K562 (cell line): ENCODE measurements at regions not wholly inside any gene's neighbourhood (a gene's known extent, or its start where the extent isn't known, plus 50 kb on each side); places are given as distances from the start of the nearest gene placed in this dataset.

Experiments
- CREM ChIP-seq: IDR thresholded peaks from 2 replicates; pipeline ENCODE4 v1.6.1; 2014; ENCODE audit warnings: antibody characterized with exemption, low read depth
- CTBP1 ChIP-seq: fragments of 450-650 bp; IDR thresholded peaks from 2 replicates; pipeline ENCODE4 v1.6.1; 2016; ENCODE audit warnings: borderline replicate concordance
- CXXC5 ChIP-seq: fragments of 250-450 bp; sonication (Bioruptor Pico); IDR thresholded peaks from 2 replicates; pipeline ENCODE4 v1.8.0; 2022; ENCODE audit warnings: inconsistent platforms, mild to moderate bottlenecking, moderate library complexity
- E2F3 ChIP-seq: fragments of 250-450 bp; sonication (Bioruptor Pico); IDR thresholded peaks from 2 replicates; pipeline ENCODE4 v1.4.0; 2020; ENCODE audit warnings: mild to moderate bottlenecking
- ETS2 ChIP-seq: IDR thresholded peaks from 2 replicates; pipeline ENCODE4 v1.6.1; 2016; ENCODE audit warnings: borderline replicate concordance, missing genetic modification characterization, mild to moderate bottlenecking, moderate library complexity, missing compliant biosample characterization; ENCODE audit not compliant: poor library complexity, severe bottlenecking
- FOSL1 ChIP-seq: fragments of 200-800 bp; sonication (Bioruptor generic); conservative IDR thresholded peaks from 2 replicates; pipeline ENCODE4 v1.6.1; 2016; ENCODE audit warnings: missing genetic modification characterization, missing compliant biosample characterization
- JUN ChIP-seq, 2 experiments: sonication (generic) in 1 of 2; formaldehyde crosslinking in 1 of 2; IDR thresholded peaks; 2 replicates each; pipeline versions ENCODE4 v1.6.1 to v1.8.0; 2012 to 2022; ENCODE audit warnings: borderline replicate concordance in 2 of 2, mild to moderate bottlenecking in 2 of 2, improper control_type of control experiment in 1 of 2, low read depth in 1 of 2, low read length in 1 of 2, missing genetic modification reagents in 1 of 2
- JUND ChIP-seq, 2 experiments: IDR thresholded peaks; 2 replicates in 1 of 2; 3 replicates in 1 of 2; pipeline ENCODE4 v1.6.1; 2011; ENCODE audit warnings: borderline replicate concordance in 2 of 2, low read depth in 2 of 2, low read length in 2 of 2, improper control_type of control experiment in 1 of 2, missing biosample characterization in 1 of 2, missing genetic modification characterization in 1 of 2, missing genetic modification reagents in 1 of 2
- LEF1 ChIP-seq: fragments of 450-650 bp; IDR thresholded peaks from 2 replicates; pipeline ENCODE4 v1.6.1; 2016; ENCODE audit warnings: mild to moderate bottlenecking
- MECOM ChIP-seq: fragments of 250-450 bp; sonication (Bioruptor Pico); IDR thresholded peaks from 2 replicates; pipeline ENCODE4 v1.8.0; 2022; ENCODE audit warnings: inconsistent platforms
- NEUROD1 ChIP-seq: fragments of 150-350 bp; IDR thresholded peaks from 2 replicates; pipeline ENCODE4 v1.6.1; 2014; ENCODE audit warnings: borderline replicate concordance, low read length, low read depth; ENCODE audit not compliant: partially characterized antibody
- PML ChIP-seq: IDR thresholded peaks from 2 replicates; pipeline ENCODE4 v1.6.1; 2012; ENCODE audit warnings: low read length, inconsistent platforms
- RCOR1 ChIP-seq, 2 experiments: IDR thresholded peaks; 2 replicates each; pipeline ENCODE4 v1.6.1; 2012; ENCODE audit warnings: low read depth in 2 of 2, low read length in 2 of 2, borderline replicate concordance in 1 of 2, improper control_type of control experiment in 1 of 2
- SMAD4 ChIP-seq: fragments of 250-450 bp; sonication (Bioruptor Pico); conservative IDR thresholded peaks from 2 replicates; pipeline ENCODE4 v1.8.0; 2021; ENCODE audit warnings: inconsistent platforms, mild to moderate bottlenecking, moderate library complexity
- SMARCC2 ChIP-seq: fragments of 450-650 bp; IDR thresholded peaks from 2 replicates; pipeline ENCODE4 v1.6.1; 2017; ENCODE audit warnings: antibody characterized with exemption, moderate library complexity, mild to moderate bottlenecking, low read depth
- SMARCE1 ChIP-seq: fragments of 450-650 bp; IDR thresholded peaks from 2 replicates; pipeline ENCODE4 v1.7.1; 2016; ENCODE audit warnings: mild to moderate bottlenecking
- SOX6 ChIP-seq: fragments of 450-650 bp; IDR thresholded peaks from 2 replicates; pipeline ENCODE4 v1.6.1; 2014; ENCODE audit warnings: mild to moderate bottlenecking
- ZEB2 ChIP-seq: fragments of 450-650 bp; IDR thresholded peaks from 2 replicates; pipeline ENCODE4 v1.6.1; 2016
- ZNF24 ChIP-seq: fragments of 450-650 bp; IDR thresholded peaks from 2 replicates; pipeline ENCODE4 v1.6.1; 2016
- ZNF589 ChIP-seq: fragments of 200-800 bp; sonication (Bioruptor generic); IDR thresholded peaks from 2 replicates; pipeline ENCODE4 v1.6.1; 2016; ENCODE audit warnings: low read depth, missing genetic modification characterization, missing compliant biosample characterization
- ZNF830 ChIP-seq: fragments of 250-450 bp; sonication (Bioruptor Pico); IDR thresholded peaks from 2 replicates; pipeline ENCODE4 v1.5.0; 2021; ENCODE audit warnings: mild to moderate bottlenecking
- TF ChIP-seq, protein P1 (sequence below), 2 experiments: fragments of 450-650 bp in 1 of 2; sonication (generic) in 1 of 2; formaldehyde crosslinking in 1 of 2; IDR thresholded peaks in 1 of 2; conservative IDR thresholded peaks in 1 of 2; 2 replicates each; pipeline versions ENCODE4 v1.6.1 to v1.8.1; 2016 to 2023; ENCODE audit warnings: mild to moderate bottlenecking in 2 of 2, moderate library complexity in 2 of 2, inconsistent platforms in 1 of 2, missing genetic modification reagents in 1 of 2
- TF ChIP-seq, protein P2 (sequence below): sonication (generic); IDR thresholded peaks from 2 replicates; pipeline ENCODE4 v1.6.1; 2016
- TF ChIP-seq, protein P3 (sequence below): fragments of 450-650 bp; formaldehyde crosslinking; IDR thresholded peaks from 2 replicates; pipeline ENCODE4 v1.4.0; 2020; ENCODE audit warnings: mild to moderate bottlenecking, moderate library complexity

DNA sequence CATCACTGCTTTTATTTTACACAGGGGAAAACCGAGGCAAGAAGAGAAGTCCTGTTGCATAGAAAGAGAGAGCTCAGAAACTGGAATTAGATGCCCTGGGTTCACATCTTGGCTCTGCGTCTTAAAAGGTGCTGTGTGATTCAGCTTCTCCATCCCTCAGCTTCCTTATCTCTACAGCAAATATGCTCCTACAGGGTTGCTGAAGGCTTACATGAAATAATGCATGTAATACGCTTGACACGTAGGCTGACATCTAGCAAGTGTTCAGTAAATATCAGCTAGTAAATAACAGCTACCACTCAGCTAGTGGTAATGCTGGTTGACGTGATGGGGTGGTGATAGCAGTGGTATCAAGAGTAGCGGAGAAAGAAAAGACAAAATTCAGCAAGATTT lies 77.1 kb upstream of the CD55 start (continued):
- TF ChIP-seq CREM (0 out of 2 replicates have a peak, but pooled peaks have one; percentile 26), CXXC5 (peak; percentile 67), LEF1 (peak; percentile 40; the same call in 1 of the 2 replicates), SMAD4 (CRISPR knock-in tag) (0 out of 2 replicates have a peak, but pooled peaks have one; percentile 23), PML (0 out of 2 replicates have a peak, but pooled peaks have one; percentile 22), MECOM (CRISPR knock-in tag) (0 out of 2 replicates have a peak, but pooled peaks have one; percentile 48), FOSL1 (tag) (peak; percentile 91), NEUROD1 (no peak), ETS2 (tag) (no peak), SMARCE1 (peak; percentile 61; the same call in 1 of the 2 replicates), ZNF830 (CRISPR knock-in tag) (no peak), E2F3 (CRISPR knock-in tag) (no peak), RCOR1 (IDR thresholded peaks at IDR 0.05; ENCODE audit: borderline replicate concordance in 1 of 2, low read depth in 2 of 2, low read length in 2 of 2) (peak in 1 of 2 experiments; percentile 90; a peak in 2 of 4 replicates), JUND (IDR thresholded peaks at IDR 0.05; ENCODE audit: borderline replicate concordance, low read depth, low read length) (peak; percentile 76; the same call in 1 of the 2 replicates), JUND (tag; IDR thresholded peaks at IDR 0.05; ENCODE audit: borderline replicate concordance, low read depth, low read length) (peak; percentile 52; the same call in 2 of the 3 replicates), ZNF589 (CRISPR knock-in tag) (no peak), CTBP1 (peak; percentile 94), ZNF24 (0 out of 2 replicates have a peak, but pooled peaks have one; percentile 31), SMARCC2 (0 out of 2 replicates have a peak, but pooled peaks have one; percentile 44), SOX6 (0 out of 2 replicates have a peak, but pooled peaks have one; percentile 54), ZEB2 (peak; percentile 56; the same call in 1 of the 2 replicates), JUN (IDR thresholded peaks at IDR 0.05; ENCODE audit: borderline replicate concordance, low read depth, low read length) (peak; percentile 48; the same call in 1 of the 2 replicates), JUN (CRISPR knock-in tag; IDR thresholded peaks at IDR 0.05; ENCODE audit: borderline replicate concordance) (no peak)
- TF ChIP-seq, protein P1, sequence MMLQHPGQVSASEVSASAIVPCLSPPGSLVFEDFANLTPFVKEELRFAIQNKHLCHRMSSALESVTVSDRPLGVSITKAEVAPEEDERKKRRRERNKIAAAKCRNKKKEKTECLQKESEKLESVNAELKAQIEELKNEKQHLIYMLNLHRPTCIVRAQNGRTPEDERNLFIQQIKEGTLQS (IDR thresholded peaks at IDR 0.05) = peak; percentile 61; the same call in 1 of the 2 replicates
- TF ChIP-seq, protein P1 (CRISPR knock-in tag; conservative IDR thresholded peaks at IDR 0.05) = no peak
- TF ChIP-seq, protein P2, sequence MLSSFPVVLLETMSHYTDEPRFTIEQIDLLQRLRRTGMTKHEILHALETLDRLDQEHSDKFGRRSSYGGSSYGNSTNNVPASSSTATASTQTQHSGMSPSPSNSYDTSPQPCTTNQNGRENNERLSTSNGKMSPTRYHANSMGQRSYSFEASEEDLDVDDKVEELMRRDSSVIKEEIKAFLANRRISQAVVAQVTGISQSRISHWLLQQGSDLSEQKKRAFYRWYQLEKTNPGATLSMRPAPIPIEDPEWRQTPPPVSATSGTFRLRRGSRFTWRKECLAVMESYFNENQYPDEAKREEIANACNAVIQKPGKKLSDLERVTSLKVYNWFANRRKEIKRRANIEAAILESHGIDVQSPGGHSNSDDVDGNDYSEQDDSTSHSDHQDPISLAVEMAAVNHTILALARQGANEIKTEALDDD = peak; percentile 70
- TF ChIP-seq, protein P3, sequence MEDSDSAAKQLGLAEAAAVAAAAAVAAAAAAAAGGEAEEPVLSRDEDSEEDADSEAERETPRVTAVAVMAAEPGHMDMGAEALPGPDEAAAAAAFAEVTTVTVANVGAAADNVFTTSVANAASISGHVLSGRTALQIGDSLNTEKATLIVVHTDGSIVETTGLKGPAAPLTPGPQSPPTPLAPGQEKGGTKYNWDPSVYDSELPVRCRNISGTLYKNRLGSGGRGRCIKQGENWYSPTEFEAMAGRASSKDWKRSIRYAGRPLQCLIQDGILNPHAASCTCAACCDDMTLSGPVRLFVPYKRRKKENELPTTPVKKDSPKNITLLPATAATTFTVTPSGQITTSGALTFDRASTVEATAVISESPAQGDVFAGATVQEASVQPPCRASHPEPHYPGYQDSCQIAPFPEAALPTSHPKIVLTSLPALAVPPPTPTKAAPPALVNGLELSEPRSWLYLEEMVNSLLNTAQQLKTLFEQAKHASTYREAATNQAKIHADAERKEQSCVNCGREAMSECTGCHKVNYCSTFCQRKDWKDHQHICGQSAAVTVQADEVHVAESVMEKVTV (CRISPR knock-in tag) = peak; percentile 53; the same call in 1 of the 2 replicates
